HCT116 (cell line): ENCODE measurements at regions not wholly inside any gene's neighbourhood (a gene's known extent, or its start where the extent isn't known, plus 50 kb on each side); places are given as distances from the start of the nearest gene placed in this dataset.

Experiments used
- ATAC-seq: fragments of 200-7000 bp; cut with Tn5 transposase; 2 replicates; pipeline ENCODE4 v1.9.1; 2020; ENCODE audit warnings: mild to moderate bottlenecking, moderate library complexity
- BruUV-seq: library from RNA; stranded (reverse); fragments of 400-500 nt; replicated peaks from 2 replicates; lab custom pipeline; 2021; lab: Mats Ljungman, UMichigan
- CTCF ChIA-PET: fragments of 300-600 bp; sonication (Branson Sonifier 250); formaldehyde crosslinking; loops from one replicate; lab custom pipeline; 2021; ENCODE audit warnings: antibody characterized with exemption; lab: Charles Lee
- POLR2A ChIA-PET: fragments of 300-600, 350-600 bp; sonication (Branson Sonifier 250); formaldehyde crosslinking; loops from one replicate; lab custom pipeline; 2021; ENCODE audit warnings: antibody characterized with exemption; lab: Charles Lee
- RAD21 ChIA-PET, 2 experiments: fragments of 300-600 bp; sonication (Branson Sonifier 250); formaldehyde crosslinking; loops; one replicate each; lab custom pipeline; 2023; ENCODE audit warnings: low total read pairs in 2 of 2; ENCODE audit not compliant: uncharacterized antibody in 2 of 2, unreplicated experiment in 2 of 2, low non-redundant PET in 1 of 2; lab: Charles Lee
- DNase-seq: peaks from one replicate; pipeline ENCODE4 v3.0.0-alpha.2; 2010; ENCODE audit warnings: low read depth, low spot score
- H2AFZ ChIP-seq: fragments of 200-600 bp; shearing (Covaris generic), sonication (generic); 2 replicates; pipeline ENCODE4 v1.6.1; 2017; ENCODE audit warnings: low read depth, mixed run types, mixed read lengths, antibody characterized with exemption, low read length; ENCODE audit not compliant: poor library complexity, severe bottlenecking
- H3K27ac ChIP-seq: 2 replicates; pipeline ENCODE4 v1.5.1; 2012; ENCODE audit warnings: low read depth, low read length
- H3K27me3 ChIP-seq: fragments of 200-600 bp; sonication (generic); 2 replicates; pipeline ENCODE4 v1.6.1; 2016; ENCODE audit warnings: mixed run types, low read length, mixed read lengths; ENCODE audit not compliant: insufficient read depth
- H3K36me3 ChIP-seq, 2 experiments: fragments of 200-500 bp in 1 of 2; fragments of 200-600 bp in 1 of 2; sonication (Bioruptor generic) in 1 of 2; sonication (generic) in 1 of 2; 2 replicates each; pipeline versions ENCODE4 v1.5.1 to v1.6.1; 2014 to 2016; ENCODE audit warnings: low read length in 2 of 2, inconsistent platforms in 1 of 2, mixed read lengths in 1 of 2, mixed run types in 1 of 2; ENCODE audit not compliant: insufficient read depth in 2 of 2, control insufficient read depth in 1 of 2
- H3K4me1 ChIP-seq, 2 experiments: fragments of 200-600 bp in 1 of 2; sonication (generic) in 1 of 2; 2 replicates each; pipeline versions ENCODE4 v1.5.1 to v1.6.1; 2012 to 2017; ENCODE audit warnings: low read length in 2 of 2, inconsistent platforms in 1 of 2, mild to moderate bottlenecking in 1 of 2, mixed read lengths in 1 of 2, mixed run types in 1 of 2, moderate library complexity in 1 of 2; ENCODE audit not compliant: insufficient read depth in 2 of 2, control insufficient read depth in 1 of 2
- H3K4me2 ChIP-seq: fragments of 200-600 bp; sonication (generic); 2 replicates; pipeline ENCODE4 v1.6.1; 2017; ENCODE audit warnings: mixed run types, low read length, mixed read lengths
- H3K4me3 ChIP-seq, 2 experiments: fragments of 200-600 bp in 1 of 2; sonication (generic) in 1 of 2; replicated peaks in 1 of 2; 2 replicates each; pipeline ENCODE4 v1.5.1; 2011 to 2016; ENCODE audit warnings: low read length in 2 of 2, control low read depth in 1 of 2, low read depth in 1 of 2, mild to moderate bottlenecking in 1 of 2, mixed read lengths in 1 of 2, mixed run types in 1 of 2
- H3K79me2 ChIP-seq: fragments of 200-600 bp; sonication (generic); 2 replicates; pipeline ENCODE4 v1.6.1; 2017; ENCODE audit warnings: mild to moderate bottlenecking, mixed run types, low read length, moderate library complexity, mixed read lengths; ENCODE audit not compliant: insufficient read depth
- H3K9ac ChIP-seq: fragments of 200-600 bp; sonication (generic); 2 replicates; pipeline ENCODE4 v1.6.1; 2016; ENCODE audit warnings: low read length, mixed read lengths
- H3K9me2 ChIP-seq: fragments of 200-600 bp; sonication (generic), shearing (Covaris generic); 2 replicates; pipeline ENCODE4 v1.6.1; 2017; ENCODE audit warnings: mixed run types, mild to moderate bottlenecking, moderate library complexity; ENCODE audit not compliant: insufficient read depth
- H3K9me3 ChIP-seq, 2 experiments: fragments of 200-500 bp in 1 of 2; fragments of 200-600 bp in 1 of 2; sonication (Bioruptor generic) in 1 of 2; sonication (generic) in 1 of 2; 2 replicates each; pipeline ENCODE4 v1.6.1; 2014 to 2017; ENCODE audit warnings: low read length in 2 of 2, mixed read lengths in 2 of 2, inconsistent platforms in 1 of 2, low read depth in 1 of 2, mild to moderate bottlenecking in 1 of 2, mixed run types in 1 of 2, moderate library complexity in 1 of 2; ENCODE audit not compliant: control insufficient read depth in 1 of 2, insufficient read depth in 1 of 2
- H4K20me1 ChIP-seq: fragments of 200-600 bp; sonication (generic), shearing (Covaris generic); 2 replicates; pipeline ENCODE4 v1.6.1; 2017; ENCODE audit warnings: mixed run types, mild to moderate bottlenecking, moderate library complexity; ENCODE audit not compliant: insufficient read depth
- EGR1 ChIP-seq: IDR thresholded peaks from 2 replicates; pipeline ENCODE4 v1.6.1; 2012; ENCODE audit warnings: low read depth
- SRF ChIP-seq: IDR thresholded peaks from 2 replicates; pipeline ENCODE4 v1.6.1; 2012; ENCODE audit warnings: low read depth
- YY1 ChIP-seq: IDR thresholded peaks from 2 replicates; pipeline ENCODE4 v1.6.1; 2011; ENCODE audit warnings: low read length, low read depth, moderate library complexity, mild to moderate bottlenecking; ENCODE audit not compliant: insufficient replicate concordance; ENCODE audit errors: extremely low read depth
- intact Hi-C: fragments of 100-400 bp; cut with micrococcal nuclease; formaldehyde crosslinking; loops from 2 replicates; pipeline ENCODE4 v1.10.0; 2022
- TF ChIP-seq, protein P1 (sequence below): IDR thresholded peaks from 2 replicates; pipeline ENCODE4 v1.6.1; 2011; ENCODE audit warnings: mild to moderate bottlenecking, low read length, moderate library complexity; ENCODE audit not compliant: insufficient replicate concordance; ENCODE audit errors: extremely low read depth
- TF ChIP-seq, protein P2 (sequence below): IDR thresholded peaks from 2 replicates; pipeline ENCODE4 v1.6.1; 2012
- TF ChIP-seq, protein P3 (sequence below): IDR thresholded peaks from 2 replicates; pipeline ENCODE4 v1.6.1; 2012; ENCODE audit warnings: low read depth

DNA sequence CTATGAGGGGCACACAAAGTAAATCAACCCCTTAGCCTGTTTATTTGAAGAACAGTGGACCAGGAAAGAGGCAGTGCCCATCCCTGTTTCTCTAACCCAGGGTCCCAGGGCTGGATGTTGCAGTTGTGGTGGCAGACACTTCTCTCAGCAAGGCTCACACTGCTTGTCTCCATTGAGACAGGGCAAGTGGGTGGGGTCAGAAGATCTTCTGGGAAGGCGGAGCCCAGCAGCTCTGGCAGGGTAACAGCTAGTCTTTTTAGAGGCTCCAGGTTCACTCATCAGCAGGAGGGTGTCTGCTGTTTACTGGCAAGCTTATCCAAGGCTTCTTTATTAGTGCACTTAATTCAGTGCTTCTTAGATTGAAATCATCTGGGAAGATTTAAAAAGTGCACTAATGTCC is 659.8 kb upstream of the DIPK2B start (continued):
- TF ChIP-seq, protein P1, sequence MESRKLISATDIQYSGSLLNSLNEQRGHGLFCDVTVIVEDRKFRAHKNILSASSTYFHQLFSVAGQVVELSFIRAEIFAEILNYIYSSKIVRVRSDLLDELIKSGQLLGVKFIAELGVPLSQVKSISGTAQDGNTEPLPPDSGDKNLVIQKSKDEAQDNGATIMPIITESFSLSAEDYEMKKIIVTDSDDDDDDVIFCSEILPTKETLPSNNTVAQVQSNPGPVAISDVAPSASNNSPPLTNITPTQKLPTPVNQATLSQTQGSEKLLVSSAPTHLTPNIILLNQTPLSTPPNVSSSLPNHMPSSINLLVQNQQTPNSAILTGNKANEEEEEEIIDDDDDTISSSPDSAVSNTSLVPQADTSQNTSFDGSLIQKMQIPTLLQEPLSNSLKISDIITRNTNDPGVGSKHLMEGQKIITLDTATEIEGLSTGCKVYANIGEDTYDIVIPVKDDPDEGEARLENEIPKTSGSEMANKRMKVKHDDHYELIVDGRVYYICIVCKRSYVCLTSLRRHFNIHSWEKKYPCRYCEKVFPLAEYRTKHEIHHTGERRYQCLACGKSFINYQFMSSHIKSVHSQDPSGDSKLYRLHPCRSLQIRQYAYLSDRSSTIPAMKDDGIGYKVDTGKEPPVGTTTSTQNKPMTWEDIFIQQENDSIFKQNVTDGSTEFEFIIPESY: no peak
- TF ChIP-seq EGR1: no peak
- TF ChIP-seq YY1: no peak
- TF ChIP-seq SRF: no peak
- TF ChIP-seq, all 23 proteins: peak for 0

DNA sequence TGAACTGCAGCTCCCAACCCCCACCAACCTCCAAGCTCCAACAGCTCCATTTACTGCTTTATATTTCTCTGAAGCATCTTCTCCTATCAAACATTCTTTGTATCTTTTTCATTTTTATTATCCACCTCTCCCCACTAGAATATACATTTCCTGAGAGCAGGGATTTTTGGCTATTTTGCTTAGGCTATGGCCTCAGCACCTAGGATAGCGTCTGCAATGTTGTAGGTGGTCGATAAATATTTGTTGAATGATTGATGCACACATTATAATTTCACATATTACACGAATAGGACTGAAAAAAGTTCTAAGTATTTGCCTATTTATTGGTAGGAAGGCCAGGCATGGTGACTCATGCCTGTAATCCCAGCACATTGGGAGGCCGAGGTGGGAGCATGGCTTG is 658.7 kb upstream of the DIPK2B start:
- Histone ChIP-seq H3K79me2 (no peaks in the 10 kb centered on the region), H3K4me3 (no peak overlapping the region), H3K27me3 (no peaks in the 10 kb centered on the region), H3K9ac (no peak overlapping the region), H3K4me2 (no peak overlapping the region), H3K9me2 (no peaks in the 10 kb centered on the region), H4K20me1 (no peaks in the 10 kb centered on the region), H3K4me1 (peaks cover 0 to 12% of the 10 kb centered on the region in 2 experiments; a peak in 1 of 4 replicates), H2AFZ (no peak overlapping the region)
- ATAC-seq (no peak), DNase-seq (no peak)
- BruUV-seq: no TSS peak
- CTCF ChIA-PET: no interaction called here
- TF ChIP-seq, protein P2, sequence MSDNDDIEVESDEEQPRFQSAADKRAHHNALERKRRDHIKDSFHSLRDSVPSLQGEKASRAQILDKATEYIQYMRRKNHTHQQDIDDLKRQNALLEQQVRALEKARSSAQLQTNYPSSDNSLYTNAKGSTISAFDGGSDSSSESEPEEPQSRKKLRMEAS: no peak
- TF ChIP-seq, protein P3, sequence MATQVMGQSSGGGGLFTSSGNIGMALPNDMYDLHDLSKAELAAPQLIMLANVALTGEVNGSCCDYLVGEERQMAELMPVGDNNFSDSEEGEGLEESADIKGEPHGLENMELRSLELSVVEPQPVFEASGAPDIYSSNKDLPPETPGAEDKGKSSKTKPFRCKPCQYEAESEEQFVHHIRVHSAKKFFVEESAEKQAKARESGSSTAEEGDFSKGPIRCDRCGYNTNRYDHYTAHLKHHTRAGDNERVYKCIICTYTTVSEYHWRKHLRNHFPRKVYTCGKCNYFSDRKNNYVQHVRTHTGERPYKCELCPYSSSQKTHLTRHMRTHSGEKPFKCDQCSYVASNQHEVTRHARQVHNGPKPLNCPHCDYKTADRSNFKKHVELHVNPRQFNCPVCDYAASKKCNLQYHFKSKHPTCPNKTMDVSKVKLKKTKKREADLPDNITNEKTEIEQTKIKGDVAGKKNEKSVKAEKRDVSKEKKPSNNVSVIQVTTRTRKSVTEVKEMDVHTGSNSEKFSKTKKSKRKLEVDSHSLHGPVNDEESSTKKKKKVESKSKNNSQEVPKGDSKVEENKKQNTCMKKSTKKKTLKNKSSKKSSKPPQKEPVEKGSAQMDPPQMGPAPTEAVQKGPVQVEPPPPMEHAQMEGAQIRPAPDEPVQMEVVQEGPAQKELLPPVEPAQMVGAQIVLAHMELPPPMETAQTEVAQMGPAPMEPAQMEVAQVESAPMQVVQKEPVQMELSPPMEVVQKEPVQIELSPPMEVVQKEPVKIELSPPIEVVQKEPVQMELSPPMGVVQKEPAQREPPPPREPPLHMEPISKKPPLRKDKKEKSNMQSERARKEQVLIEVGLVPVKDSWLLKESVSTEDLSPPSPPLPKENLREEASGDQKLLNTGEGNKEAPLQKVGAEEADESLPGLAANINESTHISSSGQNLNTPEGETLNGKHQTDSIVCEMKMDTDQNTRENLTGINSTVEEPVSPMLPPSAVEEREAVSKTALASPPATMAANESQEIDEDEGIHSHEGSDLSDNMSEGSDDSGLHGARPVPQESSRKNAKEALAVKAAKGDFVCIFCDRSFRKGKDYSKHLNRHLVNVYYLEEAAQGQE: peak; percentile 14; the same call in 1 of the 2 replicates
- TF ChIP-seq, all 23 proteins: peak for 1
- intact Hi-C loops: no loop called here
- H3K27ac ChIP-seq: no peak overlapping the region
- no peaks in the 10 kb centered on the region for H3K36me3 ChIP-seq
- no peaks in the 10 kb centered on the region for H3K9me3 ChIP-seq
- ChIA-PET POLR2A (no interaction called here), RAD21 (no interaction called here)
